ENCODE measurements at regions not wholly inside any gene's neighbourhood (a gene's known extent, or its start where the extent isn't known, plus 50 kb on each side); places are given as distances from the start of the nearest gene placed in this dataset.

GRCh38 chr2:226115102-226115831, 684.4 kb downstream of the IRS1 start:
- intact Hi-C loops (cut with DNase I), result no loop called here
- Histone ChIP-seq H3K27ac (peak overlapping the region in 2 of 5 donors; percentile 39 to 53), H3K4me1 (replicated peaks in 1 of 2) (peaks cover 7 to 26% of the 10 kb centered on the region in 2 donors), H3K9me3 (replicated peaks in 1 of 3) (no peaks in the 10 kb centered on the region), H3K36me3 (replicated peaks in 1 of 2) (no peaks in the 10 kb centered on the region), H3K4me3 (no peak overlapping the region), H3K27me3 (no peaks in the 10 kb centered on the region)
- WGBS, 4 donors, result 23 to 37% (median 32%) methylated on average over 3 of the region's 3 CpGs
- DNase-seq, result peak in 2 of 7 donors; percentile 14 to 20
- TF ChIP-seq CTCF (IDR thresholded peaks at IDR 0.05) (no peak), POLR2A (IDR thresholded peaks at IDR 0.05) (no peak)

GRCh38 chr2:226114436-226114835, 685.2 kb downstream of the IRS1 start:
- Histone ChIP-seq H3K27me3 (no peaks in the 10 kb centered on the region), H3K4me1 (replicated peaks in 1 of 2) (peaks cover 7 to 23% of the 10 kb centered on the region in 2 donors), H3K27ac (peak overlapping the region in 1 of 5 donors; percentile 53), H3K36me3 (replicated peaks in 1 of 2) (no peaks in the 10 kb centered on the region), H3K4me3 (no peak overlapping the region), H3K9me3 (replicated peaks in 1 of 3) (no peaks in the 10 kb centered on the region)
- no peak for TF ChIP-seq CTCF (IDR thresholded peaks at IDR 0.05)
- no peak for TF ChIP-seq POLR2A (IDR thresholded peaks at IDR 0.05)
- WGBS, 4 donors, result 86 to 96% (median 91%) methylated on average over 5 of the region's 5 CpGs
- DNase-seq, result no peak
- intact Hi-C loops (cut with DNase I), result no loop called here

GRCh38 chr2:226098861-226099745, 699.6 kb downstream of the NYAP2 start:
- Histone ChIP-seq H3K36me3 (replicated peaks in 1 of 2) (no peaks in the 10 kb centered on the region), H3K27ac (no peak overlapping the region), H3K27me3 (no peaks in the 10 kb centered on the region), H3K9me3 (replicated peaks in 1 of 3) (no peaks in the 10 kb centered on the region), H3K4me1 (replicated peaks in 1 of 2) (no peaks in the 10 kb centered on the region), H3K4me3 (no peak overlapping the region)
- intact Hi-C loops (cut with DNase I), result no loop called here
- 39 to 60% (median 52%) methylated on average over 1 of the region's 1 CpG for WGBS, 4 donors
- DNase-seq, result no peak
- TF ChIP-seq CTCF (IDR thresholded peaks at IDR 0.05) (no peak), POLR2A (IDR thresholded peaks at IDR 0.05) (no peak)

DNA sequence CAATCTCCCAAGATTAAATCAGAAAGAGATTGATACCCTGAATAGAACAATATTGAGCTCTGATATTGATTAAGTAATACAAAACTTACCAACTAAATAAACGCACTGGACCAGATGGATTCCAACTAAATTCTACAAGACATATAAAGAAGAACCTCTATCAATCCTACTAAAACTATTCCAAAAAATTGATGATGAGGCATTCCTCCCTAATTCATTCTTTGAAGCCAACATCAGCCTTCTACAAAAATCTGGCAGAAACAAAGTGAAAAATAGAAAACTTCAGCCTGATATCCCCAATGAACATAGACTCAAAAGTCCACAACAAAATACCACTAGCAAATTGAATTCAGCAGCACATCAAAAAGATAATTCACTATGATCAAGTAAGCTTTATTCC, 695.5 kb downstream of the NYAP2 start:
- DNase-seq, result no peak
- Histone ChIP-seq H3K36me3 (replicated peaks in 1 of 2) (no peaks in the 10 kb centered on the region), H3K9me3 (replicated peaks in 1 of 3) (no peaks in the 10 kb centered on the region), H3K27me3 (no peaks in the 10 kb centered on the region), H3K4me1 (replicated peaks in 1 of 2) (no peaks in the 10 kb centered on the region), H3K27ac (no peak overlapping the region), H3K4me3 (no peak overlapping the region)
- intact Hi-C loops (cut with DNase I), result no loop called here
- no peak for TF ChIP-seq POLR2A (IDR thresholded peaks at IDR 0.05)
- no peak for TF ChIP-seq CTCF (IDR thresholded peaks at IDR 0.05)
- 86 to 97% (median 89%) methylated on average over 1 of the region's 1 CpG for WGBS, 4 donors
